Esophagus muscularis mucosa (tissue), 4 donors: ENCODE measurements at regions not wholly inside any gene's neighbourhood (a gene's known extent, or its start where the extent isn't known, plus 50 kb on each side); places are given as distances from the start of the nearest gene placed in this dataset.

Experiments used
- DNase-seq: peaks from one replicate; pipeline ENCODE4 v3.0.0-alpha.2; 2017; ENCODE audit errors: extremely low spot score
- H3K27ac ChIP-seq, 4 donors: fragments of 200-600 bp; sonication (generic); replicated peaks in 1 of 4; 1 replicate in 3 of 4; 2 replicates in 1 of 4; pipeline ENCODE4 v1.5.1; 2016 to 2019; ENCODE audit warnings: mild to moderate bottlenecking in 1 of 4
- H3K27me3 ChIP-seq, 4 donors: fragments of 200-600 bp; sonication (generic); one replicate each; pipeline versions ENCODE4 v1.5.1 to v1.6.0; 2016 to 2019
- H3K36me3 ChIP-seq, 4 donors: fragments of 200-600 bp; sonication (generic); one replicate each; pipeline ENCODE4 v1.5.1; 2016 to 2019
- H3K4me1 ChIP-seq, 4 donors: fragments of 200-600 bp; sonication (generic); one replicate each; pipeline ENCODE4 v1.5.1; 2016 to 2019
- H3K4me3 ChIP-seq, 4 donors: fragments of 200-600 bp; sonication (generic); 1 replicate in 2 of 4; 2 replicates in 2 of 4; pipeline ENCODE4 v1.5.1; 2016 to 2019; ENCODE audit warnings: mild to moderate bottlenecking in 4 of 4, moderate library complexity in 1 of 4
- H3K9me3 ChIP-seq, 4 donors: fragments of 200-600 bp; sonication (generic); 1 replicate in 3 of 4; 2 replicates in 1 of 4; pipeline ENCODE4 v1.5.1; 2016 to 2019
- CTCF ChIP-seq, 3 experiments: fragments of 200-600 bp in 2 of 3; fragments of 450-650 bp in 1 of 3; sonication (generic) in 2 of 3; IDR thresholded peaks; one replicate each; pipeline ENCODE4 v1.5.1; 2017 to 2019; ENCODE audit warnings: antibody characterized with exemption in 3 of 3, mild to moderate bottlenecking in 2 of 3, moderate library complexity in 1 of 3
- EP300 ChIP-seq: sonication (generic); formaldehyde crosslinking; IDR thresholded peaks from one replicate; pipeline ENCODE4 v1.6.1; 2017; ENCODE audit warnings: antibody characterized with exemption
- POLR2A ChIP-seq: fragments of 450-650 bp; IDR thresholded peaks from one replicate; pipeline ENCODE4 v1.6.1; 2017; ENCODE audit warnings: antibody characterized with exemption, moderate library complexity, mild to moderate bottlenecking, low read depth
- POLR2AphosphoS5 ChIP-seq, 2 donors: sonication (generic); formaldehyde crosslinking; IDR thresholded peaks; one replicate each; pipeline ENCODE4 v1.6.1; 2017; ENCODE audit warnings: antibody characterized with exemption in 2 of 2
- WGBS: methylation state at CpG from one replicate; pipeline ENCODE4 v1.1.5; 2018; 5-methylcytosine and 5-hydroxymethylcytosine counted together
- intact Hi-C: fragments of 100-400 bp; cut with DNase I; formaldehyde crosslinking; loops from one replicate; pipeline ENCODE4 v1.15.1; 2023

GRCh38 chr12:115146453-115146852, 462.5 kb upstream of the TBX3 start:
- Histone ChIP-seq H3K4me1 (peaks cover 0 to 9% (median 6%) of the 10 kb centered on the region in 4 donors), H3K9me3 (no peaks in the 10 kb centered on the region), H3K36me3 (no peaks in the 10 kb centered on the region), H3K4me3 (no peak overlapping the region), H3K27me3 (no peaks in the 10 kb centered on the region), H3K27ac (no peak overlapping the region)
- 85% methylated on average over 2 of the region's 2 CpGs for WGBS
- no peak for TF ChIP-seq CTCF (IDR thresholded peaks at IDR 0.05)
- TF ChIP-seq EP300 = no peak
- TF ChIP-seq POLR2AphosphoS5 (IDR thresholded peaks at IDR 0.05) = no peak
- TF ChIP-seq POLR2A = no peak
- intact Hi-C loops = no loop called here
- peak; percentile 39 for DNase-seq

DNA sequence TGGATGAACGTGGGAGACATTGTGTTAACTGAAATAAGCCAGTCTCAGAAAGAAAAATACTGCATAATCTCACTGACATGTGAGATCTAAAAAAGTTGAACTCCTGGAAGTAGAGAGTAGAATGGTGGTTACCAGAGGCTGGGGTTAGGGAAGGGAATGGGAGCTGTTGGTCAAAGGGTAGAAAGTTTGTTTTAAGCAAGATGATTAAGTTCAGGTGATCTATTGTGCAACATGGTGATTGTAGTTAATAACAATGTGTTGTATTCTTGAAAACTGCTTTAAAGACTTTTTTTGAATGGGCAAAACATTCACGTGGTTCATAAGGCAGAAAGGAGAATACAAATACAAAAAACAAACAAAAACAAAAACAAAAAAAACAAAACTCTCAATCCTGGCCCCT, 460.4 kb upstream of the TBX3 start:
- peaks cover 0 to 3% (median 1%) of the 10 kb centered on the region in 4 donors for H3K4me1 ChIP-seq
- H3K27ac ChIP-seq = no peak overlapping the region
- intact Hi-C loops = no loop called here
- WGBS = 71% methylated on average over 2 of the region's 2 CpGs
- DNase-seq = no peak
- H3K9me3 ChIP-seq = no peaks in the 10 kb centered on the region
- no peak for TF ChIP-seq POLR2AphosphoS5 (IDR thresholded peaks at IDR 0.05)
- no peak for TF ChIP-seq POLR2A
- no peak for TF ChIP-seq CTCF (IDR thresholded peaks at IDR 0.05)
- no peak for TF ChIP-seq EP300
- H3K27me3 ChIP-seq = no peaks in the 10 kb centered on the region
- H3K36me3 ChIP-seq = no peaks in the 10 kb centered on the region
- H3K4me3 ChIP-seq = no peak overlapping the region

DNA sequence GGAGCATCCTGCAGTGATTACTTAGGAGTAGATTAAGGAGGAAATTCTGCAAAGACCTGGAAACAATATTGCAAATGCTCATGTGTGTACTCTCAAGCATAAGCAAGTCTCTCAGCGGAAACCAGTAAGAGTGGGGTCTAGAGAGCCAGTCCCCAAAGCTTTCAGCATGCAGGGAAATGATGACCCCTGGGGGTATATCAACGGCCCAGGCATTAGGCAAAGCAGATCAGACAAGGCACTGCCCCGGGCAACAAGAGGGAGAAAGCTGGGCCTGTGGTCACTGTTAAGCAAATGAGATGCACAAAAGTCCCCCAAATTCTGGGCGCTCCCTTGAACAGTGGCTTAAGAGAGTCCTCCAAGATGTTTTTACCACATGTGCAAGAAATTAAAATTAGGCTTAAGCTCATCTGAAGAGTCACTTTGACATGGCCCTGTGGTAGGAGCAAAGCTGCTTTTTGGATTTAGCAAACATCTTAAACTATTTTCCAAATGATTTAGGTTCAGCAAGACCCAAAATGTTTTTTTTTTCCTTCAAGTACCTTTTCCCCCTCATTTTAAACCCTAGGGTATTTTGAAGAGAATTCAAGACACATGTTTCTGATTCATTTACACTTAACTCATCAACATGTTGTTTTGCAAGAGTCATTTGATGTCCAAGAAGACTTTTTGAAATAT, 457.1 kb upstream of the TBX3 start:
- 88% methylated on average over 4 of the region's 4 CpGs for WGBS
- intact Hi-C loops = no loop called here
- Histone ChIP-seq H3K27ac (no peak overlapping the region), H3K4me3 (no peak overlapping the region), H3K27me3 (no peaks in the 10 kb centered on the region), H3K4me1 (peaks cover 0 to 3% (median 2%) of the 10 kb centered on the region in 4 donors), H3K9me3 (no peaks in the 10 kb centered on the region), H3K36me3 (no peaks in the 10 kb centered on the region)
- DNase-seq = no peak
- no peak for TF ChIP-seq POLR2A

GRCh38 chr12:115137812-115138521, 454.0 kb upstream of the TBX3 start:
- DNase-seq = no peak
- Histone ChIP-seq H3K4me3 (no peak overlapping the region), H3K36me3 (no peaks in the 10 kb centered on the region), H3K4me1 (peaks cover 5 to 11% (median 9%) of the 10 kb centered on the region in 4 donors), H3K9me3 (no peaks in the 10 kb centered on the region), H3K27ac (no peak overlapping the region), H3K27me3 (no peaks in the 10 kb centered on the region)
- 88% methylated on average over 12 of the region's 12 CpGs for WGBS
- intact Hi-C loops = no loop called here
- TF ChIP-seq POLR2A = no peak
- TF ChIP-seq CTCF (IDR thresholded peaks at IDR 0.05) = no peak
- TF ChIP-seq EP300 = no peak
- no peak for TF ChIP-seq POLR2AphosphoS5 (IDR thresholded peaks at IDR 0.05)

DNA sequence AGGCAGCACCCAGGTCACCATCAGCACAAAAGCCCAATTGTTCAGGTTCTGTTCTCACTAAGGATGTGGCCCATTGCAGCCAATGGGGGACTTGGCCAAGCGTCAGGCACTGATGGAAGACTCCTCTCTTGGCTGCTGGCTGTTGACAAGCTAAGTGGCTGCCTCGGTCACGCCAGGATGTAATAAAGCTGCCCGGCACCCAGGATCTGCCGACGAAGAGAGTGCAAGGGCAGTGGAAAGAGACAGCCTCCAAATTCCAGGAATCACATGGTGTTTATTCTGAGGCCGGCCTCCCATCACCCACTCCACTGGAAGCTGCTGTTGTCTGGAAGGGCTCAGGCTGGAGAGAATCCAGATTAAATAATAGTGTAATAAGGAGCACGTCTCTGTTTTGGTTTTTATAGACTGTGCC, 451.8 kb upstream of the TBX3 start:
- Histone ChIP-seq H3K4me1 (peaks cover 5 to 11% (median 9%) of the 10 kb centered on the region in 4 donors), H3K4me3 (peak overlapping the region in 1 of 4 donors; percentile 9), H3K9me3 (no peaks in the 10 kb centered on the region), H3K27me3 (no peaks in the 10 kb centered on the region), H3K36me3 (no peaks in the 10 kb centered on the region), H3K27ac (peak overlapping the region in 1 of 4 donors; percentile 13)
- TF ChIP-seq CTCF (IDR thresholded peaks at IDR 0.05) = no peak
- TF ChIP-seq POLR2A = no peak
- no peak for TF ChIP-seq EP300
- TF ChIP-seq POLR2AphosphoS5 (IDR thresholded peaks at IDR 0.05) = peak in 1 of 2 donors; percentile 49
- intact Hi-C loops = no loop called here
- DNase-seq = no peak
- 14% methylated on average over 5 of the region's 8 CpGs for WGBS
